CD4-positive, alpha-beta T cell treated with Interleukin-6 at 100 ng/mL for 8 hours (primary cell): ENCODE measurements at regions not wholly inside any gene's neighbourhood (a gene's known extent, or its start where the extent isn't known, plus 50 kb on each side); places are given as distances from the start of the nearest gene placed in this dataset.
"Not testable (repeated sequence)": the region's sequence is repeated elsewhere in the genome, so short reads cannot be mapped to it uniquely, and the experiment has no call there.

Source experiments
- DNase-seq: peaks from one replicate; pipeline ENCODE4 v3.0.0-alpha.2; 2020; ENCODE audit warnings: mixed read lengths, low spot score

GRCh38 chr13:81381560-81381959, 1040.6 kb upstream of the SPRY2 start:
- no peak for DNase-seq

- DNase-seq = no peak
Measured at GRCh38 chr13:81379183-81379582, 1038.3 kb upstream of the SPRY2 start.

GRCh38 chr13:81377921-81378320, 1037.0 kb upstream of the SPRY2 start:
- no peak for DNase-seq

- DNase-seq = no peak
Measured at GRCh38 chr13:81375709-81376108, 1034.8 kb upstream of the SPRY2 start.

GRCh38 chr13:81362711-81363110, 1021.8 kb upstream of the SPRY2 start:
- not testable (repeated sequence) for DNase-seq

- DNase-seq = no peak
Measured at GRCh38 chr13:81350056-81350455, 1009.1 kb upstream of the SPRY2 start.

GRCh38 chr13:81340118-81341069, 999.5 kb upstream of the SPRY2 start:
- not testable (repeated sequence) for DNase-seq

- not testable (repeated sequence) for DNase-seq
Measured at GRCh38 chr13:81339666-81340065, 998.7 kb upstream of the SPRY2 start.

GRCh38 chr13:81334481-81334880, 993.6 kb upstream of the SPRY2 start:
- no peak for DNase-seq

- DNase-seq = no peak
Measured at GRCh38 chr13:81326913-81327312, 986.0 kb upstream of the SPRY2 start.

- DNase-seq = no peak
Measured at GRCh38 chr13:81320516-81320915, 979.6 kb upstream of the SPRY2 start.

GRCh38 chr13:81319351-81319750, 978.4 kb upstream of the SPRY2 start:
- DNase-seq = no peak

- no peak for DNase-seq
Measured at GRCh38 chr13:81318231-81319019, 977.5 kb upstream of the SPRY2 start.

GRCh38 chr13:81314461-81314860, 973.5 kb upstream of the SPRY2 start:
- DNase-seq = no peak

- DNase-seq = no peak
Measured at GRCh38 chr13:81305928-81306327, 965.0 kb upstream of the SPRY2 start.

- no peak for DNase-seq
Measured at GRCh38 chr13:81304121-81304659, 963.3 kb upstream of the SPRY2 start.

- DNase-seq = no peak
Measured at GRCh38 chr13:81302677-81303076, 961.8 kb upstream of the SPRY2 start.

- DNase-seq = no peak
Measured at GRCh38 chr13:81302125-81302524, 961.2 kb upstream of the SPRY2 start.

GRCh38 chr13:81295177-81295576, 954.3 kb upstream of the SPRY2 start:
- DNase-seq = no peak

GRCh38 chr13:81293594-81294164, 952.8 kb upstream of the SPRY2 start:
- no peak for DNase-seq

GRCh38 chr13:81283561-81283960, 942.6 kb upstream of the SPRY2 start:
- DNase-seq = no peak

GRCh38 chr13:81283062-81283461, 942.1 kb upstream of the SPRY2 start:
- DNase-seq = no peak
